ENCODE measurements at regions not wholly inside any gene's neighbourhood (a gene's known extent, or its start where the extent isn't known, plus 50 kb on each side); places are given as distances from the start of the nearest gene placed in this dataset.

DNA sequence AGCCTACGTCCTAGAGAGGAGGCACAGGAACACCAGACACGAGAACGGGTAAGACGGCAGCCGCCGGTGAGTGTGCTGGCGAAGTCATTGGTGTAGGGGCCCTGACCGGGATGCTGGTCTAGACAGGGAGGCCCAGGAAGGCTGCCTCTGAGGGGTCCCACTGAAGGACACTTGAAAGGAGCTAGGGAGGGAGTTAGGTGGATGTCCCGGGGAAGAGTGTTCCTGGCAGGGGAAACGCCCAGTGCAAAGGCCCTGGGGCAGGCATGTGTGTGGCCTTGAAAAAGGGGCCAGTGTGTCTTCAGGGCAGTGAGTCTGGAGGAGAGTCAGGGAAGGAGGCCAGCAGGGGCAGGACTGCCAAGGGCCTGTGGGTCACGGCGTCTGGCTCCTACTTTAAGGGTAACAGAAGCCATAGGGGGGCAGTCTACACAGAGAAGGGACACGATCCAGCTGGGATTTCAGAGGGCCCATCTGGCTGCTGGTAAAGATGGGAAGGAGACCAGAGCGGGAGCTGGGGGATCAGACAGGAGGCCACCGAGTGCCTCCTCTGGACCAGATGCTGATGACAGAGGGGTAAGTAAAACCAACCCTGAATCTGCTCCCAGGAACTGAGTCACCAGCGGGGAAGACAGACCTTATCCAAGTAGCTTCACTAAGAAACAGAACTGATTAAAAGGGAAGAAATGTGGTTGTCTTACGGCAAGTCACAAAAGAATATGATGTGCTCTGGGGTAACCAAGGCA is 115.9 kb downstream of the LITAF start:
- intact Hi-C loops (cut with DNase I; ENCODE audit: low total_unique reads) = no loop called here
- H3K4me3 ChIP-seq (ENCODE audit: low read depth, poor library complexity, severe bottlenecking) = no peak overlapping the region
- no peak for DNase-seq (ENCODE audit: low spot score in 2 of 2)
- WGBS, 2 donors = 80 to 82% methylated on average over 17 of the region's 17 CpGs
- TF ChIP-seq, protein P1, sequence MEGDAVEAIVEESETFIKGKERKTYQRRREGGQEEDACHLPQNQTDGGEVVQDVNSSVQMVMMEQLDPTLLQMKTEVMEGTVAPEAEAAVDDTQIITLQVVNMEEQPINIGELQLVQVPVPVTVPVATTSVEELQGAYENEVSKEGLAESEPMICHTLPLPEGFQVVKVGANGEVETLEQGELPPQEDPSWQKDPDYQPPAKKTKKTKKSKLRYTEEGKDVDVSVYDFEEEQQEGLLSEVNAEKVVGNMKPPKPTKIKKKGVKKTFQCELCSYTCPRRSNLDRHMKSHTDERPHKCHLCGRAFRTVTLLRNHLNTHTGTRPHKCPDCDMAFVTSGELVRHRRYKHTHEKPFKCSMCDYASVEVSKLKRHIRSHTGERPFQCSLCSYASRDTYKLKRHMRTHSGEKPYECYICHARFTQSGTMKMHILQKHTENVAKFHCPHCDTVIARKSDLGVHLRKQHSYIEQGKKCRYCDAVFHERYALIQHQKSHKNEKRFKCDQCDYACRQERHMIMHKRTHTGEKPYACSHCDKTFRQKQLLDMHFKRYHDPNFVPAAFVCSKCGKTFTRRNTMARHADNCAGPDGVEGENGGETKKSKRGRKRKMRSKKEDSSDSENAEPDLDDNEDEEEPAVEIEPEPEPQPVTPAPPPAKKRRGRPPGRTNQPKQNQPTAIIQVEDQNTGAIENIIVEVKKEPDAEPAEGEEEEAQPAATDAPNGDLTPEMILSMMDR (IDR thresholded peaks at IDR 0.05) = no peak
- TF ChIP-seq POLR2A (IDR thresholded peaks at IDR 0.05) = no peak

DNA sequence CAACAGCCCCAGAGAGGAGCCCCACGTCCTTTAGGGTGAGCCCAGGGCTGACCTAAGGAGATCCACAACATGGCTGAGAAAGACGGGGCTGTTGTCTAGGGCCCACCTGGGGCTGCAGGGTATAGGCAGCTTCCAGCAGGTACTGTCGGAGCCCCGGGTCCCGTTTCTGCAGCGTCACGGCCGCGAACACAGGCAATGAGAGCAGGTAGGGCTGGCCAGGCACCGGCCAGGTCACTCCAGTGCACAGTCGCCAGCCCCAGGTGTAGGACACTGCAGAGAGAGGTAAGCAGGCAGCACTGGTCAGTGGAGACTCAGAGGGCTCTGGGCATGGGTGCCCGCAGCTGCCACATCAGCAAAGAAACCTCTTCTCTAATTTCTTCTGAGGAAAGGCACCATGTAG is 115.2 kb downstream of the LITAF start:
- TF ChIP-seq POLR2A (IDR thresholded peaks at IDR 0.05) = no peak
- TF ChIP-seq, protein P1 (IDR thresholded peaks at IDR 0.05) = no peak
- intact Hi-C loops (cut with DNase I; ENCODE audit: low total_unique reads) = no loop called here
- no peak for DNase-seq (ENCODE audit: low spot score in 2 of 2)
- WGBS, 2 donors = 81 to 94% methylated on average over 4 to 12 of the region's 12 CpGs
- H3K4me3 ChIP-seq (ENCODE audit: low read depth, poor library complexity, severe bottlenecking) = no peak overlapping the region

DNA sequence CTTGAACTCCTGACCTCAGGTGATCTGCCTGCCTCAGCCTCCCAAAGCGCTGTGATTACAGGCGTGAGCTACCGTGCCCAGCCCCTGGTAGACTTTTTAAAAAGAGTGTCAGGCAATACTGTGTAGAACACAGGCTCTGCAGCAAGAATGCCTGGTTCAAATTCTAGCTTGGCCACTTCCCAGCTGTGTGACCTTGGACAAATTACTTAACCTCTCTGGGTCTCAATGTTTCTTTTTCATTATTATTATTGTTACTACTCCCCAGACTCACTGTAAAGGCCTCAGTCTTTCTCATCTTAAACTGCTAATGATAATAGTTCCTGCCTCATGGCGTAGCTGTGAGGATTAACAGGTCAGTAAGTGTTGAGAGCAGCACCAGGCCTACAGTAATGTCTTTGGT is 114.3 kb downstream of the LITAF start:
- WGBS, 2 donors = 97% methylated on average over 4 of the region's 4 CpGs
- no peak overlapping the region for H3K4me3 ChIP-seq (ENCODE audit: low read depth, poor library complexity, severe bottlenecking)
- no peak for DNase-seq (ENCODE audit: low spot score in 2 of 2)
- TF ChIP-seq, protein P1 (IDR thresholded peaks at IDR 0.05) = no peak
- TF ChIP-seq POLR2A (IDR thresholded peaks at IDR 0.05) = no peak
- intact Hi-C loops (cut with DNase I; ENCODE audit: low total_unique reads) = no loop called here

DNA sequence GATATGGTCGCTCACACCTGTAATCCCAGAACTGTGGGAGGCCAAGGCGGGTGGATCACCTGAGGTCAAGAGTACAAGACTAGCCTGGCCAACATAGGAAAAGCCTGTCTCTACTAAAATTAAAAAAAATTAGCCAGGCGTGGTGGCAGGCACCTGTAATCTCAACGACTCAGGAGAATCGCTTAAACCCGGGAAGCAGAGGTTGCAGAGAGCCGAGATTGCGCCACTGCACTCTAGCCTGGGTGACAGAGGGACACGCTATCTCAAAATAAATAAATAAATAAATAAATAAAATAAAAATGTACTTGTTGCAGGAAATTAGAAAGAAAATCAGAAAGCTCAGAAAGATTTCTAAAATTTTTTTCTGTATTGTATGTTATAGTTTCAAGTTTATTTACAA is 113.9 kb downstream of the LITAF start:
- intact Hi-C loops (cut with DNase I; ENCODE audit: low total_unique reads) = no loop called here
- TF ChIP-seq, protein P1 (IDR thresholded peaks at IDR 0.05) = no peak
- 90 to 93% methylated on average over 9 of the region's 9 CpGs for WGBS, 2 donors
- H3K4me3 ChIP-seq (ENCODE audit: low read depth, poor library complexity, severe bottlenecking) = no peak overlapping the region
- no peak for DNase-seq (ENCODE audit: low spot score in 2 of 2)

DNA sequence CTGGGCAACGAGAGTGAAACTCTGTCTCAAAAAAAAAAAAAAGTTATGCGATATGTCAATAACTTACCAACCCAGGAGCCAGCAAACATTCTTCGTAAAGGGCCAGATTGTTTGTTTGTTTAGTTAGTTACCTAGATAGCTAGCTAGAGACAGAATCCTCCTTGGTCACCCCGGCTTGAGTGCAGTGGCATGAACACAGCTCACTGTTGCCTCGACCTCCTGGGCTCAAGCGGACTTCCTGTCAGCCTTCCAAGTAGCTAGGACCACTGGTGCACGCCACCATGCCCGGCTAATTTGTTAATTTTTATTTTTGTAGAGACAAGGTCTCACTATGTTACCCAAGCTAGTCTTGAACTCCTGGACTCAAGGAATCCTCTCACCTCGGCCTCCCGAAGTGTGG is 113.0 kb downstream of the LITAF start:
- intact Hi-C loops (cut with DNase I; ENCODE audit: low total_unique reads) = no loop called here
- TF ChIP-seq POLR2A (IDR thresholded peaks at IDR 0.05) = no peak
- TF ChIP-seq, protein P1 (IDR thresholded peaks at IDR 0.05) = no peak
- WGBS, 2 donors = 88 to 92% methylated on average over 10 of the region's 10 CpGs
- no peak overlapping the region for H3K4me3 ChIP-seq (ENCODE audit: low read depth, poor library complexity, severe bottlenecking)
- DNase-seq (ENCODE audit: low spot score in 2 of 2) = no peak
